H1 (cell line): ENCODE measurements at regions not wholly inside any gene's neighbourhood (a gene's known extent, or its start where the extent isn't known, plus 50 kb on each side); places are given as distances from the start of the nearest gene placed in this dataset.

Experiments used
- ATF2 ChIP-seq: IDR thresholded peaks from 2 replicates; pipeline ENCODE4 v1.6.1; 2012; ENCODE audit warnings: low read length, inconsistent platforms
- BACH1 ChIP-seq: IDR thresholded peaks from 2 replicates; pipeline ENCODE4 v1.6.1; 2012; ENCODE audit warnings: low read length, improper control_type of control experiment
- CBX8 ChIP-seq: fragments of 300-800, 300-1000 bp; sonication (generic); IDR thresholded peaks from 2 replicates; pipeline ENCODE4 v1.7.1; 2016; ENCODE audit warnings: low read depth, low read length, borderline replicate concordance
- GTF2F1 ChIP-seq: IDR thresholded peaks from 2 replicates; pipeline ENCODE4 v1.6.1; 2012; ENCODE audit warnings: low read depth, low read length, improper control_type of control experiment, borderline replicate concordance
- RXRA ChIP-seq: IDR thresholded peaks from 2 replicates; pipeline ENCODE4 v1.6.1; 2011; ENCODE audit warnings: low read depth, mild to moderate bottlenecking, low read length, moderate library complexity; ENCODE audit not compliant: insufficient read depth
- SIRT6 ChIP-seq: IDR thresholded peaks from one replicate; pipeline ENCODE4 v1.7.1; 2012; ENCODE audit warnings: low read length, inconsistent platforms
- SP2 ChIP-seq: IDR thresholded peaks from 2 replicates; pipeline ENCODE4 v1.6.1; 2012; ENCODE audit warnings: mild to moderate bottlenecking, low read length, inconsistent platforms
- YY1 ChIP-seq: IDR thresholded peaks from 2 replicates; pipeline ENCODE4 v1.6.1; 2011; ENCODE audit warnings: low read depth, mild to moderate bottlenecking, low read length

GRCh38 chr6:22145823-22146677 lies 150.8 kb downstream of the PRL start (continued):
- TF ChIP-seq SIRT6, result no peak
- no peak for TF ChIP-seq RXRA
- no peak for TF ChIP-seq ATF2
- no peak for TF ChIP-seq SP2
- no peak for TF ChIP-seq BACH1
- TF ChIP-seq GTF2F1, result no peak
- no peak for TF ChIP-seq CBX8
- TF ChIP-seq YY1, result no peak
